B cell (primary cell): ENCODE measurements at regions not wholly inside any gene's neighbourhood (a gene's known extent, or its start where the extent isn't known, plus 50 kb on each side); places are given as distances from the start of the nearest gene placed in this dataset.

ENCODE experiments used
- ATAC-seq: fragments of 200-7000 bp; cut with Tn5 transposase; one replicate; pipeline ENCODE4 v1.10.0; 2021; ENCODE audit warnings: low read depth, mild to moderate bottlenecking, moderate number of reproducible peaks, moderate library complexity
- CTCF ChIA-PET: fragments of 350-600 bp; sonication (Branson Sonifier 250); formaldehyde crosslinking; loops from one replicate; lab custom pipeline; 2021; ENCODE audit warnings: antibody characterized with exemption, inconsistent platforms; lab: Charles Lee
- POLR2A ChIA-PET: fragments of 350-600 bp; sonication (Branson Sonifier 250); formaldehyde crosslinking; loops from one replicate; lab custom pipeline; 2021; ENCODE audit warnings: antibody characterized with exemption; lab: Charles Lee
- DNase-seq: peaks from one replicate; pipeline ENCODE4 v3.0.0; 2013
- H2AFZ ChIP-seq: 2 replicates; pipeline ENCODE4 v1.6.1; 2012; ENCODE audit warnings: mild to moderate bottlenecking, low read depth, low read length; ENCODE audit not compliant: insufficient read depth, poor library complexity, severe bottlenecking
- H3K27ac ChIP-seq, 2 donors: 1 replicate in 1 of 2; 2 replicates in 1 of 2; pipeline ENCODE4 v1.5.1; 2012 to 2013; ENCODE audit warnings: low read length in 2 of 2, mild to moderate bottlenecking in 2 of 2, moderate library complexity in 1 of 2
- H3K27me3 ChIP-seq, 4 experiments: fragments of 200-600 bp in 1 of 4; sonication (generic) in 1 of 4; replicated peaks in 1 of 4; 1 replicate in 2 of 4; 2 replicates in 2 of 4; pipeline versions ENCODE4 v1.6.1 to v1.7.0; 2013 to 2016; ENCODE audit warnings: low read length in 3 of 4, mild to moderate bottlenecking in 2 of 4, mixed read lengths in 1 of 4, moderate library complexity in 1 of 4; ENCODE audit not compliant: insufficient read depth in 4 of 4, control insufficient read depth in 3 of 4; ENCODE audit errors: control extremely low read depth in 1 of 4
- H3K36me3 ChIP-seq, 2 experiments: replicated peaks in 1 of 2; 1 replicate in 1 of 2; 2 replicates in 1 of 2; pipeline versions ENCODE4 v1.6.1 to v1.7.1; 2013; ENCODE audit warnings: low read length in 1 of 2; ENCODE audit not compliant: insufficient read depth in 2 of 2, control insufficient read depth in 1 of 2; ENCODE audit errors: control extremely low read depth in 1 of 2, extremely low read depth in 1 of 2
- H3K4me1 ChIP-seq, 2 donors: fragments of 200-600 bp in 1 of 2; sonication (generic) in 1 of 2; 1 replicate in 1 of 2; 2 replicates in 1 of 2; pipeline versions ENCODE4 v1.5.1 to v1.6.1; 2013 to 2017; ENCODE audit warnings: low read length in 2 of 2; ENCODE audit not compliant: control insufficient read depth in 2 of 2, insufficient read depth in 2 of 2
- H3K4me2 ChIP-seq: replicated peaks from 2 replicates; pipeline ENCODE3; 2012; ENCODE audit warnings: mild to moderate bottlenecking, low read depth, low read length; ENCODE audit not compliant: poor library complexity, severe bottlenecking
- H3K4me3 ChIP-seq, 5 experiments: fragments of 200-600 bp in 1 of 5; sonication (generic) in 1 of 5; 1 replicate in 3 of 5; 2 replicates in 2 of 5; pipeline versions ENCODE4 v1.5.1 to v1.7.0; 2011 to 2016; ENCODE audit warnings: low read length in 4 of 5, mild to moderate bottlenecking in 4 of 5, low read depth in 2 of 5, control low read depth in 1 of 5, moderate library complexity in 1 of 5; ENCODE audit not compliant: insufficient read depth in 1 of 5; ENCODE audit errors: control extremely low read depth in 1 of 5, extremely low read depth in 1 of 5
- H3K79me2 ChIP-seq: fragments of 200-600 bp; sonication (generic); one replicate; pipeline ENCODE4 v1.6.0; 2016; ENCODE audit warnings: low read length; ENCODE audit not compliant: control insufficient read depth, insufficient read depth
- H3K9ac ChIP-seq: fragments of 200-600 bp; sonication (generic); 2 replicates; pipeline ENCODE4 v1.6.1; 2017; ENCODE audit warnings: mild to moderate bottlenecking, low read length, moderate library complexity
- H3K9me3 ChIP-seq, 3 donors: one replicate each; pipeline versions ENCODE4 v1.6.1 to v1.7.1; 2013; ENCODE audit warnings: low read length in 2 of 3; ENCODE audit not compliant: control insufficient read depth in 2 of 3, insufficient read depth in 1 of 3; ENCODE audit errors: control extremely low read depth in 1 of 3
- H4K20me1 ChIP-seq: 2 replicates; pipeline ENCODE4 v1.6.0; 2012; ENCODE audit warnings: mild to moderate bottlenecking, low read length; ENCODE audit not compliant: insufficient read depth, control insufficient read depth, poor library complexity, severe bottlenecking
- H3K27ac Mint-ChIP-seq: one replicate; pipeline ENCODE4 v1.8.0; 2021; ENCODE audit warnings: mixed read lengths
- H3K27me3 Mint-ChIP-seq: one replicate; pipeline ENCODE4 v1.8.0; 2021; ENCODE audit warnings: mixed read lengths
- H3K4me1 Mint-ChIP-seq: one replicate; pipeline ENCODE4 v1.8.0; 2021; ENCODE audit warnings: mixed read lengths
- H3K4me3 Mint-ChIP-seq: one replicate; pipeline ENCODE4 v1.8.0; 2021; ENCODE audit warnings: mixed read lengths
- H3K9me3 Mint-ChIP-seq: one replicate; pipeline ENCODE4 v1.8.0; 2022; ENCODE audit warnings: mixed read lengths; ENCODE audit not compliant: insufficient read depth
- CTCF ChIP-seq: fragments of 200-600 bp; IDR thresholded peaks from one replicate; pipeline ENCODE4 v1.8.0; 2022; ENCODE audit warnings: antibody characterized with exemption, mild to moderate bottlenecking
- EZH2 ChIP-seq: IDR thresholded peaks from 2 replicates; pipeline ENCODE4 v1.6.1; 2012; ENCODE audit warnings: borderline replicate concordance, low read depth, mild to moderate bottlenecking, moderate library complexity, low read length; ENCODE audit not compliant: insufficient read depth, poor library complexity, severe bottlenecking
- WGBS: methylation state at CpG from one replicate; pipeline ENCODE4 v1.1.5; 2013; ENCODE audit warnings: missing lambda C conversion rate; ENCODE audit not compliant: insufficient coverage; 5-methylcytosine and 5-hydroxymethylcytosine counted together
- intact Hi-C: fragments of 100-400 bp; cut with micrococcal nuclease; formaldehyde crosslinking; loops from one replicate; pipeline ENCODE4 v1.10.0; 2022

- Histone ChIP-seq H3K9ac (no peak overlapping the region), H3K4me2 (no peak overlapping the region), H3K79me2 (no peaks in the 10 kb centered on the region), H3K27me3 (no peaks in the 10 kb centered on the region), H4K20me1 (no peaks in the 10 kb centered on the region), H3K36me3 (no peaks in the 10 kb centered on the region), H3K9me3 (peaks cover 0 to under 1% (median 0%) of the 10 kb centered on the region in 3 donors), H3K4me3 (no peak overlapping the region), H3K27ac (no peak overlapping the region), H2AFZ (no peak overlapping the region), H3K4me1 (no peaks in the 10 kb centered on the region)
- H3K9me3 Mint-ChIP-seq = peaks cover 5% of the 10 kb centered on the region
- H3K4me3 Mint-ChIP-seq = no peak overlapping the region
- no peak for TF ChIP-seq EZH2
- no peak for TF ChIP-seq CTCF
- intact Hi-C loops = no loop called here
- H3K4me1 Mint-ChIP-seq = no peaks in the 10 kb centered on the region
- DNase-seq (no peak), ATAC-seq (no peak)
- CTCF ChIA-PET = no interaction called here
- H3K27me3 Mint-ChIP-seq = no peaks in the 10 kb centered on the region
- H3K27ac Mint-ChIP-seq = no peak overlapping the region
- POLR2A ChIA-PET = no interaction called here
Observed at GRCh38 chr6:140773276-140773675, 1359.4 kb upstream of the GJE1 start.

- DNase-seq = no peak
- Histone ChIP-seq H3K4me3 (no peak overlapping the region), H3K4me1 (no peaks in the 10 kb centered on the region), H3K27me3 (no peaks in the 10 kb centered on the region), H4K20me1 (no peaks in the 10 kb centered on the region), H3K27ac (no peak overlapping the region), H2AFZ (no peak overlapping the region), H3K9me3 (peaks cover 0 to 5% (median 0%) of the 10 kb centered on the region in 3 donors), H3K4me2 (no peak overlapping the region), H3K36me3 (no peaks in the 10 kb centered on the region), H3K9ac (no peak overlapping the region), H3K79me2 (no peaks in the 10 kb centered on the region)
- POLR2A ChIA-PET = no interaction called here
- ATAC-seq = no peak
- no CpG with 5 or more reads among the region's 3 CpGs for WGBS
- intact Hi-C loops = no loop called here
- no peak overlapping the region for H3K4me3 Mint-ChIP-seq
- CTCF ChIA-PET = no interaction called here
- H3K9me3 Mint-ChIP-seq = peaks cover 5% of the 10 kb centered on the region
- H3K27ac Mint-ChIP-seq = no peak overlapping the region
- no peak for TF ChIP-seq EZH2
- TF ChIP-seq CTCF = no peak
- no peaks in the 10 kb centered on the region for H3K27me3 Mint-ChIP-seq
- no peaks in the 10 kb centered on the region for H3K4me1 Mint-ChIP-seq
Observed at GRCh38 chr6:140772576-140772975, 1360.1 kb upstream of the GJE1 start.
